ENCODE measurements at regions not wholly inside any gene's neighbourhood (a gene's known extent, or its start where the extent isn't known, plus 50 kb on each side); places are given as distances from the start of the nearest gene placed in this dataset.

GRCh38 chrX:11010476-11010875 lies 100.7 kb upstream of the HCCS start:
- TF ChIP-seq GATA3 (IDR thresholded peaks at IDR 0.05; ENCODE audit: low read depth, low read length) (no peak), GATA2 (IDR thresholded peaks at IDR 0.05; ENCODE audit: low read depth, low read length) (no peak)

Measured in SH-SY5Y (cell line).